ENCODE measurements at regions not wholly inside any gene's neighbourhood (a gene's known extent, or its start where the extent isn't known, plus 50 kb on each side); places are given as distances from the start of the nearest gene placed in this dataset.
"Not testable (repeated sequence)": the region's sequence is repeated elsewhere in the genome, so short reads cannot be mapped to it uniquely, and the experiment has no call there.

- DNase-seq, result no peak
These were observed 96.5 kb upstream of the HS6ST1 start for GRCh38 chr2:128414946-128415778.

- DNase-seq, result no peak
These were observed 97.1 kb upstream of the HS6ST1 start for GRCh38 chr2:128415779-128416061.

- DNase-seq, result no peak
These were observed 97.6 kb upstream of the HS6ST1 start for GRCh38 chr2:128416109-128416785.

GRCh38 chr2:128416806-128417205, 98.1 kb upstream of the HS6ST1 start:
- no peak for DNase-seq

- DNase-seq, result not testable (repeated sequence)
These were observed 98.6 kb upstream of the HS6ST1 start for GRCh38 chr2:128417264-128417663.

- no peak for DNase-seq
These were observed 101.5 kb upstream of the HS6ST1 start for GRCh38 chr2:128420131-128420530.

GRCh38 chr2:128420776-128421175, 102.1 kb upstream of the HS6ST1 start:
- DNase-seq, result peak in 1 of 14 donors; percentile 18

- DNase-seq, result no peak
These were observed 102.6 kb upstream of the HS6ST1 start for GRCh38 chr2:128421286-128421685.

GRCh38 chr2:128421861-128422311, 103.2 kb upstream of the HS6ST1 start:
- DNase-seq, result no peak

GRCh38 chr2:128422571-128422970, 103.9 kb upstream of the HS6ST1 start:
- no peak for DNase-seq

- no peak for DNase-seq
These were observed 105.1 kb upstream of the HS6ST1 start for GRCh38 chr2:128423788-128424165.

- no peak for DNase-seq
These were observed 105.9 kb upstream of the HS6ST1 start for GRCh38 chr2:128424406-128425171.

- no peak for DNase-seq
These were observed 106.5 kb upstream of the HS6ST1 start for GRCh38 chr2:128425216-128425615.

GRCh38 chr2:128425731-128426620, 107.3 kb upstream of the HS6ST1 start:
- no peak for DNase-seq

GRCh38 chr2:128427413-128427755, 108.7 kb upstream of the HS6ST1 start:
- no peak for DNase-seq

GRCh38 chr2:128428415-128428814, 109.7 kb upstream of the HS6ST1 start:
- no peak for DNase-seq

GRCh38 chr2:128432423-128432822, 113.8 kb upstream of the HS6ST1 start:
- DNase-seq, result no peak

- no peak for DNase-seq
These were observed 115.4 kb upstream of the HS6ST1 start for GRCh38 chr2:128433911-128434550.

GRCh38 chr2:128435576-128436478, 117.2 kb upstream of the HS6ST1 start:
- peak in 1 of 14 donors; percentile 92 for DNase-seq

- DNase-seq, result peak in 1 of 14 donors; percentile 89
These were observed 118.0 kb upstream of the HS6ST1 start for GRCh38 chr2:128436479-128437203.

All from C1 segment of cervical spinal cord (tissue), 14 donors.